HG02678 (cell line): ENCODE measurements at regions not wholly inside any gene's neighbourhood (a gene's known extent, or its start where the extent isn't known, plus 50 kb on each side); places are given as distances from the start of the nearest gene placed in this dataset.

Experiments
- ATAC-seq: cut with Tn5 transposase; IDR thresholded peaks from one replicate; pipeline ENCODE4 v1.9.1; 2021; ENCODE audit warnings: mild to moderate bottlenecking, moderate library complexity; ENCODE audit not compliant: unreplicated experiment

- no peak for ATAC-seq
Observed at GRCh38 chr4:157803845-157804521, 368.8 kb downstream of the GASK1B start.

- ATAC-seq = no peak
Observed at GRCh38 chr4:157803421-157803820, 369.4 kb downstream of the GASK1B start.

GRCh38 chr4:157795495-157795894, 377.3 kb downstream of the GASK1B start:
- no peak for ATAC-seq

DNA sequence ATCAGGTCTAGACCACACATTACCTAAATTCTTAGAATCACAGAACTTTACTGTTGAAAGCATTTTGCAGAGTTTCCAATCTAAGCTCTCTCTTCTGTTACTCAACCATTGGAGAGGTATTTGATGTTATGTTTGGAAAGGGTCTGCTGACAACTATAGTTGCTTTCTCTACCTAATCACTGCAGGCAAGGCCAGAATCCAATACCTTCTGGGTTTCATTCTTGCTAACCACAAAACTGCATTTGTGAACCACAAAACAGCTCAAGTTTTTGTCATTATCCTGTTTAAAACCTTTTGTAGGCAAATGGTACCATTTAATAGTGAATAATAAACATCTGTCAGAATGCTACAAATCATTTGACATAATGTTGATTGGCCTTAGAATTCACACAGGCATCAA, 380.1 kb downstream of the GASK1B start:
- ATAC-seq = no peak

DNA sequence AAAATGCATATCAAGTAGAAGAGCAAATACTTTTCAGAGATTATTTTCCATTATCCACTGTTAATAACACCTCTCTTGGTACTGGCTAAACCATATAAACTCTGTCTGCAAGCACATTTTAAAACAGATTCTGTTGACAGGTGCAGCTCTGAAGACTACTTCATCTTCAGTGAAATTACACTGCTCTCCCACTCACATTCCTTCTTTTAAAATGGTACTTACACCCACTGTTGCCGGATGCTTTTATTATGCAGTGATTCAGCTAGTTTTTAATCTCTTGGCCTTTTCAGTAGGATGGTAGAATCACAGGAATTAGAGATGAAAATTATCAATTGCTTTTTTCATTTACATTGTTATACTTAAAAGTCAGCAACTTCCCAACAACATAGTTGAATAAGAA, 381.6 kb downstream of the GASK1B start:
- ATAC-seq = no peak

- ATAC-seq = no peak
Observed at GRCh38 chr4:157787618-157788017, 385.2 kb downstream of the GASK1B start.

- no peak for ATAC-seq
Observed at GRCh38 chr4:157781361-157781760, 391.5 kb downstream of the GASK1B start.

- ATAC-seq = no peak
Observed at GRCh38 chr4:157779081-157779480, 393.7 kb downstream of the GASK1B start.

- ATAC-seq = no peak
Observed at GRCh38 chr4:157776930-157777528, 395.8 kb downstream of the GASK1B start.

- no peak for ATAC-seq
Observed at GRCh38 chr4:157775971-157776370, 396.9 kb downstream of the GASK1B start.

DNA sequence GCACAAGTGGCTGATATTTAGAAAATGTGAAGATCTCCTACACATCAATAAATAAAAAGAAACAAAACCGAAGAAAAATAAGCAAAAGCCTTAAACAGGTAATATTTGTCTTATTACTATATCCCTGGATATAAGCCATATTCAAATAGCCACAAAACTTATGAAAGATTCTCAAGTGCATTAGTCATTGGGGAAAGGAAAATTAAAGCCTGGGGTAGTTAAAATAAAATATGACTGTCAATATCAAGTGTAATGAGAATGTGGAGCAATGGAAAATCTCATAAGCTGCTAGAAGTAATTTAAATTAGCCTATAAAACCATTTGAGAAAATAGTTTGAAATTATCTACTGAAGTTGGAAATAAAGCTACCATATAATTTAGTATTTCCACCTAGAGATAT, 399.9 kb downstream of the GASK1B start:
- no peak for ATAC-seq

- no peak for ATAC-seq
Observed at GRCh38 chr4:157768419-157768818, 404.4 kb downstream of the GASK1B start.

- no peak for ATAC-seq
Observed at GRCh38 chr4:157763490-157763889, 409.3 kb downstream of the GASK1B start.

DNA sequence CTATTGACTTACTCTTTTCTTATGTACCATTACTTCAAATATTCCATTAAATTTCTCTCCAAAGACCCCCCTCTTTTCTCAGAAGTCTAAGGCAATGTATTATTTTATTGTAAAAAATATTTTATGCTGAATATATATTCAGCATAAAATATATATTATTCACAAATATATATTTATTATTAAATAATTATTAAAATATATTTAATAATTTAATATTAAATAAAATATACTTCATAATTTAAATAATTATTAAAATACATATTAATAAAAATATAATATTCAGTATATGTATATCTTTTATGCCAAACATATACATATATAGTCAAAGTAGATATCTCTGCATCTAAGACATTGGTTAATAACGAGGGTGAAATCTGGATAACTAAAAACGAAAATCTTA, 418.4 kb downstream of the GASK1B start:
- ATAC-seq = no peak

DNA sequence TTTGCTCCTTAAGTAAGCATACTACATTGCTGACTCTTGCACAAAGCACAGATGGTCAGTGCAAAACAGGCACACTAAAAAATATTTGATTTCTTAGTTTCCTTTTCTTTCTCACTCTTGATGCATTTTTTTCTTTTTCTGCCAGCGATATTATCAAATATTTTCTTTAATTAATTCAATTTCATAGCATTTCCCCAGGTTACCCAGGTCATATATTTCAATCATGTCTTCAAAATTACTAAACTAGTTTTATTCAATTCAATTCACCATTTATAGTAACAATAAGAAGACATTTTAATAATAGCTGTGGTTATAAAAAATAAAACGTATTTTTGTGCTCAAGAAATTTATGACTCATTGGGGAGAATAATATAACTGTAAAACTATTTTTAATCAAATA, 421.2 kb downstream of the GASK1B start:
- ATAC-seq = no peak

GRCh38 chr4:157741642-157742041, 431.2 kb downstream of the GASK1B start:
- ATAC-seq = no peak

GRCh38 chr4:157739242-157739641, 433.6 kb downstream of the GASK1B start:
- ATAC-seq = no peak

GRCh38 chr4:157728215-157728614, 444.6 kb downstream of the GASK1B start:
- ATAC-seq = no peak

DNA sequence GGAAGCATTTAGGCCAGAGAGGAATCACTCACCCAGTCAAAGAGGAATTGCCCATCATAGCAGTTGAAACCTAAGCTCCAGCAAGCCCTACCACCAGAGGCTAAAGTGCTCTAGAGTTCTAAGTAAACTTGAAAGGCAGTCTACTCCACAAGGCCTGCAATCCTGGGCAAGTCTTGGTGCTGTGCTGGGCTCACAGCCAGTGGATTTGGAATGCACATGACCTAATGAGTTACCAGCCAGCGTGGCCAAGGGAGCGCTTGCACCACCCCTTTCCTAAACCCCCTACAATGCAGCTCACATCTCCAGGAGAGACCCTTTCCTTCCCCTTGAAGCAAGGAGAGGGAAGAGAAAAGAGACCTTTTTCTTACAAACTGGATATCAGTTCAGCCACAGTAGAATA, 445.7 kb downstream of the GASK1B start:
- no peak for ATAC-seq

- no peak for ATAC-seq
Observed at GRCh38 chr4:157722146-157722545, 450.7 kb downstream of the GASK1B start.

GRCh38 chr4:157713342-157713741, 459.5 kb downstream of the GASK1B start:
- no peak for ATAC-seq

DNA sequence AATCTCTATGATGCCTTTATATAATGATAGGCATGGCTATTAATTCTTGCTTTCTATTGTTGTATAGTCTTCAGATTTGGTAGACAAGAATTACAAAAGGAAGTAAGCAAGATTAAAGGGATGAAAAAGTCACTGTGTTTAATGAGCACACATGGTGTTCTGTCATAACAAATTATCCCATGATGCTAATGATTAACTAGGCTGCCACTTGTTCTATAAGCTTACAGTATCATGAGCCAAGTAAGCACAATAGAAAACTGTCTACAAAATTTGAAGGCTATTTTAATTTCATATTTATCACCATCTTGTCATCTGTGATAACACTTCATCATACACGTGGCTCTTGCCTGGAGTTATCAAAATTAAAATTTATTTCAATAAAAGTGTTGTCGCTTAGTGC, 466.7 kb downstream of the GASK1B start:
- no peak for ATAC-seq

- no peak for ATAC-seq
Observed at GRCh38 chr4:157702831-157703230, 470.0 kb downstream of the GASK1B start.
